ENCODE measurements at regions not wholly inside any gene's neighbourhood (a gene's known extent, or its start where the extent isn't known, plus 50 kb on each side); places are given as distances from the start of the nearest gene placed in this dataset.

DNA sequence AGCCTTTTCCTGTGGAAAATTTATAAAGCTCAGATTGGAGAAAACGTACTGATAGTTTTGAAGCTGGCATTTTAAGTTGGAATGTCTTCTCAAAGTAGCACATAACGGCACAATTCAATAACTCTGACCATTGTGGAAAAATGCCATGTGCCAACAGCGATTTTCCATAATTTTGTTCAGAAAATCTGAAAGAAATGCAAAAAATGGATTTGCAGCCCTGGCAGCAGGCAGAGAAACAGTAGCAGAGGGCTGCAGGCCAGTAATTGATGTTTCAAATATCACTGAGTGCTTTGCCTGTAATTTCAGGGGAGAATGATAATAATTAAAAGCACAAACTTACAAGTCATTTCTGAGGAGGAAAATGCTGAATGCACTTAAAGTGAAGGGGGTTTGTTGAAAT is 507.4 kb downstream of the MAFB start:
- 89% methylated on average over 3 of the region's 3 CpGs for WGBS (ENCODE audit: low lambda C conversion rate, missing lambda C conversion rate)
- Histone ChIP-seq H4K20me1 (ENCODE audit: insufficient read depth, poor library complexity, severe bottlenecking) (no peaks in the 10 kb centered on the region), H3K79me2 (no peaks in the 10 kb centered on the region), H3K36me3 (replicated peaks; ENCODE audit: insufficient read depth, low read depth) (no peaks in the 10 kb centered on the region), H3K9me2 (replicated peaks; ENCODE audit: insufficient read depth) (peaks cover 3% of the 10 kb centered on the region), H3K27me3 (no peaks in the 10 kb centered on the region), H3K9me3 (ENCODE audit: low read depth) (no peaks in the 10 kb centered on the region), H2AFZ (no peak overlapping the region), H3K4me1 (ENCODE audit: insufficient read depth) (no peaks in the 10 kb centered on the region), H3K4me3 (no peak overlapping the region), H3K4me2 (no peak overlapping the region), H3K27ac (no peak overlapping the region)
- TF ChIP-seq, protein P1, sequence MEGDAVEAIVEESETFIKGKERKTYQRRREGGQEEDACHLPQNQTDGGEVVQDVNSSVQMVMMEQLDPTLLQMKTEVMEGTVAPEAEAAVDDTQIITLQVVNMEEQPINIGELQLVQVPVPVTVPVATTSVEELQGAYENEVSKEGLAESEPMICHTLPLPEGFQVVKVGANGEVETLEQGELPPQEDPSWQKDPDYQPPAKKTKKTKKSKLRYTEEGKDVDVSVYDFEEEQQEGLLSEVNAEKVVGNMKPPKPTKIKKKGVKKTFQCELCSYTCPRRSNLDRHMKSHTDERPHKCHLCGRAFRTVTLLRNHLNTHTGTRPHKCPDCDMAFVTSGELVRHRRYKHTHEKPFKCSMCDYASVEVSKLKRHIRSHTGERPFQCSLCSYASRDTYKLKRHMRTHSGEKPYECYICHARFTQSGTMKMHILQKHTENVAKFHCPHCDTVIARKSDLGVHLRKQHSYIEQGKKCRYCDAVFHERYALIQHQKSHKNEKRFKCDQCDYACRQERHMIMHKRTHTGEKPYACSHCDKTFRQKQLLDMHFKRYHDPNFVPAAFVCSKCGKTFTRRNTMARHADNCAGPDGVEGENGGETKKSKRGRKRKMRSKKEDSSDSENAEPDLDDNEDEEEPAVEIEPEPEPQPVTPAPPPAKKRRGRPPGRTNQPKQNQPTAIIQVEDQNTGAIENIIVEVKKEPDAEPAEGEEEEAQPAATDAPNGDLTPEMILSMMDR (IDR thresholded peaks at IDR 0.05; ENCODE audit: poor library complexity), result no peak
- TF ChIP-seq EZH2 (IDR thresholded peaks at IDR 0.05; ENCODE audit: borderline replicate concordance), result no peak
- no peak for TF ChIP-seq EZH2phosphoT487 (IDR thresholded peaks at IDR 0.05; ENCODE audit: low read depth, severe bottlenecking, unreplicated experiment)
- DNase-seq (ENCODE audit: low spot score), result no peak

- H3K4me1 ChIP-seq (ENCODE audit: insufficient read depth), result no peaks in the 10 kb centered on the region
- no peak overlapping the region for H3K4me2 ChIP-seq
- no peak overlapping the region for H2AFZ ChIP-seq
- no peaks in the 10 kb centered on the region for H3K9me2 ChIP-seq (replicated peaks; ENCODE audit: insufficient read depth)
- H3K79me2 ChIP-seq, result no peaks in the 10 kb centered on the region
- H3K9me3 ChIP-seq (ENCODE audit: low read depth), result no peaks in the 10 kb centered on the region
- H3K4me3 ChIP-seq, result no peak overlapping the region
- H3K36me3 ChIP-seq (replicated peaks; ENCODE audit: insufficient read depth, low read depth), result no peaks in the 10 kb centered on the region
- no peak for TF ChIP-seq EZH2phosphoT487 (IDR thresholded peaks at IDR 0.05; ENCODE audit: low read depth, severe bottlenecking, unreplicated experiment)
- TF ChIP-seq EZH2 (IDR thresholded peaks at IDR 0.05; ENCODE audit: borderline replicate concordance), result no peak
- TF ChIP-seq, protein P1 (IDR thresholded peaks at IDR 0.05; ENCODE audit: poor library complexity), result no peak
- 89% methylated on average over 4 of the region's 4 CpGs for WGBS (ENCODE audit: low lambda C conversion rate, missing lambda C conversion rate)
- no peaks in the 10 kb centered on the region for H4K20me1 ChIP-seq (ENCODE audit: insufficient read depth, poor library complexity, severe bottlenecking)
- no peak overlapping the region for H3K27ac ChIP-seq
- H3K27me3 ChIP-seq, result no peaks in the 10 kb centered on the region
- DNase-seq (ENCODE audit: low spot score), result no peak
Measured at GRCh38 chr20:40176098-40176841, 512.8 kb downstream of the MAFB start.

- H3K4me1 ChIP-seq (ENCODE audit: insufficient read depth), result no peaks in the 10 kb centered on the region
- TF ChIP-seq EZH2phosphoT487 (IDR thresholded peaks at IDR 0.05; ENCODE audit: low read depth, severe bottlenecking, unreplicated experiment) (no peak), EZH2 (IDR thresholded peaks at IDR 0.05; ENCODE audit: borderline replicate concordance) (no peak)
- TF ChIP-seq, protein P1 (IDR thresholded peaks at IDR 0.05; ENCODE audit: poor library complexity), result no peak
- H3K36me3 ChIP-seq (replicated peaks; ENCODE audit: insufficient read depth, low read depth), result no peaks in the 10 kb centered on the region
- no peak overlapping the region for H2AFZ ChIP-seq
- H3K4me3 ChIP-seq, result no peak overlapping the region
- H4K20me1 ChIP-seq (ENCODE audit: insufficient read depth, poor library complexity, severe bottlenecking), result no peaks in the 10 kb centered on the region
- H3K27me3 ChIP-seq, result no peaks in the 10 kb centered on the region
- WGBS (ENCODE audit: low lambda C conversion rate, missing lambda C conversion rate), result 81% methylated on average over 1 of the region's 1 CpG
- no peak for DNase-seq (ENCODE audit: low spot score)
- no peak overlapping the region for H3K27ac ChIP-seq
- no peaks in the 10 kb centered on the region for H3K9me2 ChIP-seq (replicated peaks; ENCODE audit: insufficient read depth)
- H3K79me2 ChIP-seq, result no peaks in the 10 kb centered on the region
- H3K9me3 ChIP-seq (ENCODE audit: low read depth), result no peaks in the 10 kb centered on the region
- no peak overlapping the region for H3K4me2 ChIP-seq
Measured at GRCh38 chr20:40175296-40175695, 513.7 kb downstream of the MAFB start.
